NOMO-1 treated with DMSO at 0.1 percent for 48 hours (cell line): ENCODE measurements at regions not wholly inside any gene's neighbourhood (a gene's known extent, or its start where the extent isn't known, plus 50 kb on each side); places are given as distances from the start of the nearest gene placed in this dataset.

Experiments
- DNase-seq: peaks from one replicate; lab custom pipeline; 2025; ENCODE audit not compliant: unreplicated experiment; lab: John Stamatoyannopoulos, UW

GRCh38 chr2:48912110-48912509 lies 156.6 kb upstream of the LHCGR start:
- no peak for DNase-seq

- DNase-seq, result no peak
Observed at GRCh38 chr2:48910961-48911360, 155.4 kb upstream of the LHCGR start.

- no peak for DNase-seq
Observed at GRCh38 chr2:48906633-48907032, 151.1 kb upstream of the LHCGR start.

DNA sequence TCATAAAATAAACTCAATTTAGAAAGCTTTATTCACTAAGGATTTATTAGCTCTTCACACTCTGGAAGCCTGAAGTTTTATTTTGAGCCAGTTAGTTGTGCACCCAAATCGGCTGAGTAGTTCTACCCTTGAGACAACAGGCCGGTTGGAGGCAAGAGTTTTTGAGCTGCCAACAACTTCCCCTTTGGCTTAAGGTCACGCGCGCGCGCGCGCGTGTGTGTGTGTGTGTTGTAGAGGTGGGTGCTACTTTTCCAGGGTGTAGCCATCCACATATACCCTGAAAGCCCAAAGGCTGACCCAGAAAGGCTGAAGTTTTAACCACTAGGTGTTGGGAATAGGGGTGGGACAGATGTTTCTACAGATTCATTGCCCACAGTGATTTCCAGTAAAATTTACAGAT lies 150.2 kb upstream of the LHCGR start:
- no peak for DNase-seq

GRCh38 chr2:48902521-48902920 lies 147.0 kb upstream of the LHCGR start:
- no peak for DNase-seq

- no peak for DNase-seq
Observed at GRCh38 chr2:48901416-48901815, 145.9 kb upstream of the LHCGR start.

- no peak for DNase-seq
Observed at GRCh38 chr2:48901015-48901343, 145.5 kb upstream of the LHCGR start.

DNA sequence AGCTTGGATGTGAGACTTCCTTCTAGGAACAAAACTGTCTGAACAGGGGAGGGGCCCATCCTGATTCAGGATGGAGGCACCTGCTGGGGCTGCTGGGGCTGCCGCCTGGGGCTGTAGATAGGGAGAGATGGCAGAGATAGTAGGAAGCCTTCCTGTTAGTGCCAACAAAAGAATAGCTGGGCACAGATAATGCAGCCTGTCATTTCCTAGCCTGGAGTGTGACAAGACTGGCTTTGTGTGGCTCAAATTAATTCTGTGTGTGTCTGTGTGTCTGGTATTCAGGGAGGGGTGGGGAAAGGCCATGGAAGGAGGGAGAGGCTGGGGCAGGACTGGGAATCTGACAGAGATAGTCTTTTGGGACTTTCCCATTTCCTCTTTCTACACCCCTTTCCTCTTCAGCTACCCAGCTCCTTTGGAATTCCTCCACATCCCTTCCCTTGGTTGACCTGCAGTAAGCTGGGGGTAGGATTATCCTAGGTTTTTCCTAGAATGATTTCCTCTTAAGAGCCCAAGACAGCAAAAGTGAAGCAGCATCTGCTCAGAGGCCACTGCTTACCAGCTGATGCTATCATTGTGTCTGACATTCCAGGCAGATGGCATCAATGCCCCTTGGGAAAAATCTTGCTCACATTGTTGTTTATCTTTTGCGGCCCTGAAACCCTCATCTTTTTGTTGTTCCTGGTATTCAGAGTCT lies 144.9 kb upstream of the LHCGR start:
- DNase-seq, result no peak

- DNase-seq, result no peak
Observed at GRCh38 chr2:48896870-48897269, 141.3 kb upstream of the LHCGR start.

DNA sequence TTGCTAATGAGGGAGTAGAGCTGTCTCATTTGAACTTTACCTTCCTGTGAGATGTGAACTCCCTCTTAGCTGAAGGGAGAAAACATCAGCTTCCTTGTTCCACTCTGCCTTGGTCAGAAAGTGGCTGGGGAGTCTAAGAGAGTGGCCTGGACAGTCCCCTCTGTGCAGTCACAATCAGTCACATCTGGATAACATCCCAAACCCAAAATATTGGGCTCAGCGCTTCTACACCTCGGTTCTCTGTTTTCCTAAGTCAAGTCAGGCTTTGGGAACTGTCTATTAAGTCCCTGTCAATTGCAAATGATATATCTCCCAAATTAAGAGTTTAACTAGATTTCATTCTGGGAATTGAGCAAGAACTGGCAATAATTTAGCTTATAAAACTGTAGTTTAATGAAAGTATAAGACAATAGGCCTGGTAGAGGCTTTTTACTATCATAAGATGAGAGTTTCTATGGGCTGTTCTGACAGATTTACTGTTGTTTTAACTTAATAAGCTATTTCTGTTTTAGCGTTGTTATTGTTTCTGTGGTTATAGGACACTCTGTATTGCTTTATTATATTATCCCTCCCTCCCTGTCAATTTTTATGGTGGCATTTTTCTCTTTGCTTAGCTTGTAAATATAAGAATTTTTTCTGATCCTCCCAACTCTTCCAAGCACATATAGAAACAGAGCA lies 135.1 kb upstream of the LHCGR start:
- DNase-seq, result no peak

- DNase-seq, result no peak
Observed at GRCh38 chr2:48888066-48888465, 132.5 kb upstream of the LHCGR start.

- no peak for DNase-seq
Observed at GRCh38 chr2:48886919-48887318, 131.4 kb upstream of the LHCGR start.

DNA sequence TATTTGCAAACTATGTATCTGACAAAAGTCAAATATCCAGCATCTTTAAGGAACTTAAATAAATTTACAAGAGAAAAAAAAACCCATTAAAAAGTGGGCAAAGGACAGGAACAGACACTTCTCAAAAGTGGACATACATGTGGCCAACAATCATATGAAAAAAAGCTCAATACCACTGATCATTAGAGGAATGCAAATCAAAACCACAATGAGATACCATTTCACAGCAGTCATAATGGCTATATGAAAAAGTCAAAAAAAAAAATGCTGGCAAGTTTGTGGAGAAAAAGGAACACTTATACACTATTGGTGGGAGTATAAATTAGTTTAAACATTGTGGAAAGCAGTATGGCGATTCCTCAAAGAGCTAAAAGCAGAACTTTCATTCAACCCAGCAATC lies 130.3 kb upstream of the LHCGR start:
- no peak for DNase-seq

DNA sequence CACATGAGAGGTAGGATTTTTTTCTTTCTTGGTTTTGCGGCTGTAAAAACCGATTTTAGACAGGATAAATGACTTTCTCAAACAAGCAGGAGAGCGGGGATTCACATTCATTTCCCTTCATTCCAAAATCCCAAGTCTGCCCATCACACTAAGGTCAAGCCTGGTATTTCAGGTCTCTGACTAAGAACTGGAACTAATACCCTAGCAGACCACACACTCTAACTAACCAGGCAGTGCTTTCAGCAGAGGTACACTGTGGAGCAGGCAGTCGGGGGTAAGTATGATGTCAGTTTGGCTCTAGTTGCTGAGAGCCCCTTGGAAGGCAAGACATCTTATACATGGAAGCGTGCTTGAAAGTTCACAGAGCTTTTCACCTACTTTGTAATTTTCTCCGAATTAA lies 128.1 kb upstream of the LHCGR start:
- DNase-seq, result no peak

DNA sequence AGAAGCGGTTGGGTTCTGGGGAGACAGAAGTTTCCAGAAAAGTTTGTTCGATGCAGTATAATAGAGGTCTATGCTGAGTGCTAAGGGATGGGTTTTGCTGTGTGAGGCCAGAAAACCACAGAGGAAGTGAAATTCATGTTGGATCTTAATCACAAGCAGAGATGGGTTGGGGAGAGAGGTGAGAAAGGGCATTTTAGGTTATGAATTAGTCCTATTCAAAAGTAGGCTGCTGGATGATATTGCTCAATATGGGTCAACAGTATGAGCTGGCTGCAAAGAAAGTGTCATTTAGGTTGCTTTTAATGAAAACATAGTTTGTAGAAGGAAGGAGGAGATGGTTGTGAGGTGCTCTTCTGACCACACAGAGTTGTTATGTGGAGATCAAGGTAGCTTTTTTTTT lies 118.8 kb upstream of the LHCGR start:
- peak; percentile 74 for DNase-seq

- no peak for DNase-seq
Observed at GRCh38 chr2:48873666-48874065, 118.1 kb upstream of the LHCGR start.

- DNase-seq, result no peak
Observed at GRCh38 chr2:48870942-48871341, 115.4 kb upstream of the LHCGR start.

- DNase-seq, result no peak
Observed at GRCh38 chr2:48870503-48870902, 115.0 kb upstream of the LHCGR start.

DNA sequence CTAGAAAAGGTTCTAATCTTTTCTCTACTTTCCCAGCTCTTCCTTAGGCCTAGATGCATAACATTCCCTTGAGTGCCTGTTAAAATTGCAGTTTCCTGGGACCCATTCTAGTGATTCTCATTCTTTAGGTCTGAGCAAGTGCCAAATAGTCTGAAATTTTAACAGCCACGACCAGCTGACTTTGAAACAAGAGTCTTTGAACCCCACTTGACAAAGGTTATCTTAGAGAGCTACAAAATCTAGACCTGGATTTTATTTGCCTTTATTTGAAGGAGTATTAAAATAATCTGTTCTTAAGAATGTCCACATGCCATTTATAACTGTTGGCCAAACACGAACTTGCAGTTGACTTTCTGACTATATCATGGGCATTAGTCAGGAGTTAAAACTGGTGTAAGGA lies 110.2 kb upstream of the LHCGR start:
- DNase-seq, result no peak

DNA sequence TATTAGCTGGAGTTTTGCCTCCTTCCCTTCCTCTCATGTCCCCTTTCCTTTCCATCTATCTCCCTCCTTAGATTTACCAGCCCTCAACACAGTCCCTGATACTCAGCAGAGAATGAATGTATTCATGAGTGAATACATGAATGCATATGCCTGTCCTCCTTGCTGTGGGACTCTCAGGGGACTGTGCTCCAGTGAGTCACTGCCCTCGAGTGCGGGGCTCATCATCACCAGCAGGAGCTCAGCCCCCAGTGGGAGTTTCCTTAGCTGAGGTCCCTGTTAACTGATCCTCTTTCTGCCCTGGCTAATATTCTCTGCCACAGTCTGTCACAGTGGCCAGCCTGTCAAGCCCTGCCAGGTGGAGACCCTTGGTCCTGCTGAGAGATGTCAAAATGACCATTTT lies 104.9 kb upstream of the LHCGR start:
- no peak for DNase-seq

- no peak for DNase-seq
Observed at GRCh38 chr2:48856657-48857056, 101.1 kb upstream of the LHCGR start.

DNA sequence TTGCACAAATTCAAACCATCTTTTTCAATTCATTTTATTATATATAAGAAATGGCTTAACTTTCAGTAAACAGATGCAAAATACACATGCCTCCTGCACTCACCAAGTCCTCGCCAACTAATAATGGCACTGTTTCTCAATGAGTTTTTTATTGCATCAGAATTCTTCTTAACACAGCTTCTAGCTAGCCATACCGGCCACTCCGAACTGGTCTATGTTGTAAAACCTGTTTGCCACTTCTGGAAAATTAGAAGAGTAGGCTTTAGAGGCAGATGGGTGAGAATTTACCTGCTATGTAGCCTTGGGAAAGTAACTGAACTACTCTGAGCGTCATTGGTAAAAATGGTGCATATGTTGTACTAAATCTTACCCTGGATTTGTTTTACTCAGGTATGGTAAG lies 100.6 kb upstream of the LHCGR start:
- no peak for DNase-seq

- no peak for DNase-seq
Observed at GRCh38 chr2:48855142-48855541, 99.6 kb upstream of the LHCGR start.
